Endothelial cell of umbilical vein (primary cell): ENCODE measurements at regions not wholly inside any gene's neighbourhood (a gene's known extent, or its start where the extent isn't known, plus 50 kb on each side); places are given as distances from the start of the nearest gene placed in this dataset.

ENCODE experiments used
- BruUV-seq: library from RNA; stranded (reverse); fragments of 400-500 nt; replicated peaks from 2 replicates; lab custom pipeline; 2021; lab: Mats Ljungman, UMichigan
- CTCF ChIA-PET: fragments of 300-600, 350-600 bp; sonication (Branson Sonifier 250); formaldehyde crosslinking; loops from one replicate; lab custom pipeline; 2021; ENCODE audit warnings: antibody characterized with exemption, inconsistent platforms; lab: Charles Lee
- POLR2A ChIA-PET: fragments of 300-600, 350-600 bp; sonication (Branson Sonifier 250); formaldehyde crosslinking; loops from one replicate; lab custom pipeline; 2021; ENCODE audit warnings: antibody characterized with exemption, inconsistent platforms; lab: Charles Lee
- DNase-seq: peaks from one replicate; pipeline ENCODE4 v3.0.0-alpha.2; 2011; ENCODE audit warnings: low read depth, low spot score
- FAIRE-seq: peaks from 2 replicates; lab custom pipeline; 2011; peaks lifted over from hg19 to GRCh38; lab: Jason Lieb, UNC
- H2AFZ ChIP-seq: 2 replicates; pipeline ENCODE4 v1.6.0; 2012; ENCODE audit warnings: low read depth, low read length, control low read depth, inconsistent platforms
- H3K27ac ChIP-seq: 2 replicates; pipeline ENCODE4 v1.5.1; 2011; ENCODE audit warnings: low read depth, mild to moderate bottlenecking, control low read depth, low read length, moderate library complexity; ENCODE audit not compliant: insufficient read depth
- H3K27me3 ChIP-seq, 2 experiments: 2 replicates each; pipeline versions ENCODE4 v1.6.0 to v1.6.1; 2011; ENCODE audit warnings: low read length in 2 of 2, mixed read lengths in 1 of 2; ENCODE audit not compliant: control insufficient read depth in 2 of 2, insufficient read depth in 2 of 2
- H3K36me3 ChIP-seq, 2 experiments: 2 replicates in 1 of 2; 3 replicates in 1 of 2; pipeline ENCODE4 v1.5.1; 2011; ENCODE audit warnings: low read length in 2 of 2, mild to moderate bottlenecking in 1 of 2, moderate library complexity in 1 of 2; ENCODE audit not compliant: control insufficient read depth in 2 of 2, insufficient read depth in 2 of 2; ENCODE audit errors: extremely low read depth in 1 of 2
- H3K4me1 ChIP-seq: 3 replicates; pipeline ENCODE4 v1.5.1; 2011; ENCODE audit warnings: mild to moderate bottlenecking, low read length; ENCODE audit not compliant: control insufficient read depth, insufficient read depth; ENCODE audit errors: extremely low read depth
- H3K4me2 ChIP-seq: 2 replicates; pipeline ENCODE4 v1.6.1; 2011; ENCODE audit warnings: low read length, control low read depth, mixed read lengths; ENCODE audit not compliant: insufficient read depth
- H3K4me3 ChIP-seq, 3 experiments: fragments of 200-600 bp in 1 of 3; sonication (generic), shearing (Covaris generic) in 1 of 3; replicated peaks in 1 of 3; 2 replicates each; pipeline ENCODE4 v1.5.1; 2011 to 2016; ENCODE audit warnings: control low read depth in 3 of 3, low read length in 3 of 3, mild to moderate bottlenecking in 2 of 3, inconsistent platforms in 1 of 3, low read depth in 1 of 3, moderate library complexity in 1 of 3; ENCODE audit not compliant: insufficient read depth in 1 of 3
- H3K79me2 ChIP-seq: 2 replicates; pipeline ENCODE4 v1.6.0; 2012; ENCODE audit warnings: low read length, inconsistent platforms; ENCODE audit not compliant: control insufficient read depth, insufficient read depth
- H3K9ac ChIP-seq: replicated peaks from 2 replicates; pipeline ENCODE3; 2011; ENCODE audit warnings: low read length, control low read depth; ENCODE audit not compliant: insufficient read depth; ENCODE audit errors: extremely low read depth
- H3K9me1 ChIP-seq: replicated peaks from 3 replicates; pipeline ENCODE4 v1.6.0; 2011; ENCODE audit warnings: mild to moderate bottlenecking, low read length; ENCODE audit not compliant: control insufficient read depth, insufficient read depth; ENCODE audit errors: extremely low read depth
- H3K9me3 ChIP-seq: replicated peaks from 2 replicates; pipeline ENCODE4 v1.5.1; 2012; ENCODE audit warnings: low read length, inconsistent platforms; ENCODE audit not compliant: control insufficient read depth, insufficient read depth
- H4K20me1 ChIP-seq: replicated peaks from 2 replicates; pipeline ENCODE3; 2011; ENCODE audit warnings: mild to moderate bottlenecking, low read length; ENCODE audit not compliant: control insufficient read depth, insufficient read depth; ENCODE audit errors: extremely low read depth
- CTCF ChIP-seq, 2 donors: IDR thresholded peaks; 1 replicate in 1 of 2; 2 replicates in 1 of 2; pipeline ENCODE4 v1.5.1; 2011; ENCODE audit warnings: low read length in 2 of 2, mild to moderate bottlenecking in 2 of 2, moderate library complexity in 2 of 2, control low read depth in 1 of 2, inconsistent platforms in 1 of 2, low read depth in 1 of 2; ENCODE audit not compliant: insufficient read depth in 1 of 2; ENCODE audit errors: extremely low read depth in 1 of 2
- FOS ChIP-seq: IDR thresholded peaks from 2 replicates; pipeline ENCODE4 v1.6.1; 2011; ENCODE audit warnings: mild to moderate bottlenecking, low read length, moderate library complexity, borderline replicate concordance; ENCODE audit not compliant: insufficient read depth
- GATA2 ChIP-seq: IDR thresholded peaks from 2 replicates; pipeline ENCODE4 v1.7.0; 2011; ENCODE audit warnings: low read depth, mild to moderate bottlenecking, moderate library complexity, mixed read lengths, low read length; ENCODE audit not compliant: insufficient read length, insufficient read depth
- JUN ChIP-seq: IDR thresholded peaks from 2 replicates; pipeline ENCODE4 v1.6.1; 2011; ENCODE audit warnings: borderline replicate concordance, low read depth; ENCODE audit not compliant: insufficient read length, insufficient read depth
- MAX ChIP-seq: IDR thresholded peaks from 2 replicates; pipeline ENCODE4 v1.6.1; 2011; ENCODE audit not compliant: insufficient read depth, insufficient read length
- MYC ChIP-seq: IDR thresholded peaks from one replicate; pipeline ENCODE4 v1.6.1; 2011; ENCODE audit warnings: mild to moderate bottlenecking, low read depth, low read length
- POLR2A ChIP-seq: IDR thresholded peaks from 2 replicates; pipeline ENCODE4 v1.6.1; 2012; ENCODE audit warnings: low read depth, mild to moderate bottlenecking, control low read depth, low read length
- dilution Hi-C: fragments of 300-500 bp; cut with MboI; formaldehyde crosslinking; loops from one replicate; pipeline ENCODE4 v1.15.0; 2019; ENCODE audit warnings: low sequenced_read_pairs; ENCODE audit not compliant: extremely low pct_ligation_motif_present
- intact Hi-C: fragments of 100-400 bp; cut with micrococcal nuclease; formaldehyde crosslinking; loops from one replicate; pipeline ENCODE4 v1.10.0; 2022

GRCh38 chr3:118813472-118813871, 221.2 kb downstream of the IGSF11 start:
- Histone ChIP-seq H3K4me3 (no peak overlapping the region), H3K27me3 (no peaks in the 10 kb centered on the region), H3K9me3 (no peaks in the 10 kb centered on the region), H3K4me2 (no peak overlapping the region), H3K9ac (no peak overlapping the region), H2AFZ (no peak overlapping the region), H3K79me2 (no peaks in the 10 kb centered on the region), H3K4me1 (no peaks in the 10 kb centered on the region), H3K36me3 (no peaks in the 10 kb centered on the region), H4K20me1 (no peaks in the 10 kb centered on the region), H3K9me1 (no peaks in the 10 kb centered on the region), H3K27ac (no peak overlapping the region)
- DNase-seq: no peak
- intact Hi-C loops (no loop called here), dilution Hi-C loops (no loop called here)
- no peak for TF ChIP-seq MYC
- no peak for TF ChIP-seq JUN
- no peak for TF ChIP-seq GATA2
- no peak for TF ChIP-seq FOS
- TF ChIP-seq MAX: no peak
- ChIA-PET POLR2A (no interaction called here), CTCF (no interaction called here)
- no peak for FAIRE-seq
- no TSS peak for BruUV-seq

GRCh38 chr3:118817748-118818165, 216.9 kb downstream of the IGSF11 start:
- Histone ChIP-seq H3K36me3 (no peaks in the 10 kb centered on the region), H2AFZ (no peak overlapping the region), H3K4me1 (no peaks in the 10 kb centered on the region), H3K4me3 (no peak overlapping the region), H3K9me1 (no peaks in the 10 kb centered on the region), H3K9me3 (no peaks in the 10 kb centered on the region), H3K79me2 (no peaks in the 10 kb centered on the region), H3K9ac (no peak overlapping the region), H3K4me2 (no peak overlapping the region), H4K20me1 (no peaks in the 10 kb centered on the region), H3K27me3 (no peaks in the 10 kb centered on the region), H3K27ac (no peak overlapping the region)
- DNase-seq (peak; percentile 40), FAIRE-seq (peak; percentile 77)
- BruUV-seq: no TSS peak
- TF ChIP-seq CTCF (IDR thresholded peaks at IDR 0.05; ENCODE audit: extremely low read depth in 1 of 2, insufficient read depth in 1 of 2, low read depth in 1 of 2, low read length in 2 of 2) (peak; percentile 50 to 70), POLR2A (no peak)
- POLR2A ChIA-PET: no interaction called here
- intact Hi-C loops (no loop called here), dilution Hi-C loops (no loop called here)
- CTCF ChIA-PET: no interaction called here
